Common myeloid progenitor, CD34-positive (primary cell): ENCODE measurements at regions not wholly inside any gene's neighbourhood (a gene's known extent, or its start where the extent isn't known, plus 50 kb on each side); places are given as distances from the start of the nearest gene placed in this dataset.

Source experiments
- CTCF ChIA-PET: fragments of 350-600 bp; sonication (Branson Sonifier 250); formaldehyde crosslinking; loops from one replicate; lab custom pipeline; 2021; ENCODE audit warnings: antibody characterized with exemption; lab: Charles Lee
- POLR2A ChIA-PET: fragments of 350-600 bp; sonication (Branson Sonifier 250); formaldehyde crosslinking; loops from one replicate; lab custom pipeline; 2021; ENCODE audit warnings: antibody characterized with exemption; lab: Charles Lee
- DNase-seq, 3 donors: peaks; one replicate each; pipeline versions ENCODE4 v3.0.0 to v3.0.0-alpha.2; 2013
- H3K27ac ChIP-seq, 2 experiments: 1 replicate in 1 of 2; 2 replicates in 1 of 2; pipeline ENCODE4 v1.7.0; 2013; ENCODE audit warnings: inconsistent platforms in 2 of 2, low read length in 2 of 2, mild to moderate bottlenecking in 2 of 2, low read depth in 1 of 2, moderate library complexity in 1 of 2; ENCODE audit not compliant: severe bottlenecking in 2 of 2, insufficient read depth in 1 of 2, poor library complexity in 1 of 2
- H3K27me3 ChIP-seq, 5 experiments: replicated peaks in 2 of 5; 1 replicate in 3 of 5; 2 replicates in 2 of 5; pipeline versions ENCODE4 v1.6.1 to v1.7.0; 2013; ENCODE audit warnings: low read length in 4 of 5, mild to moderate bottlenecking in 2 of 5, moderate library complexity in 2 of 5, inconsistent platforms in 1 of 5; ENCODE audit not compliant: insufficient read depth in 5 of 5, control insufficient read depth in 4 of 5
- H3K36me3 ChIP-seq, 4 experiments: 1 replicate in 2 of 4; 2 replicates in 2 of 4; pipeline versions ENCODE4 v1.6.1 to v1.7.0; 2013; ENCODE audit warnings: low read length in 3 of 4, control low read depth in 1 of 4, mild to moderate bottlenecking in 1 of 4; ENCODE audit not compliant: control insufficient read depth in 4 of 4, insufficient read depth in 4 of 4
- H3K4me1 ChIP-seq, 4 experiments: 1 replicate in 3 of 4; 2 replicates in 1 of 4; pipeline versions ENCODE4 v1.6.1 to v1.7.1; 2013; ENCODE audit warnings: low read length in 3 of 4, mild to moderate bottlenecking in 3 of 4, control low read depth in 1 of 4, inconsistent platforms in 1 of 4, moderate library complexity in 1 of 4; ENCODE audit not compliant: control insufficient read depth in 4 of 4, insufficient read depth in 4 of 4; ENCODE audit errors: control extremely low read depth in 1 of 4
- H3K4me3 ChIP-seq, 7 experiments: 1 replicate in 4 of 7; 2 replicates in 3 of 7; pipeline versions ENCODE4 v1.5.1 to v1.7.0; 2013; ENCODE audit warnings: mild to moderate bottlenecking in 7 of 7, low read length in 6 of 7, moderate library complexity in 6 of 7, inconsistent platforms in 2 of 7, low read depth in 2 of 7, control low read depth in 1 of 7; ENCODE audit not compliant: insufficient read depth in 4 of 7, control insufficient read depth in 1 of 7; ENCODE audit errors: extremely low read depth in 1 of 7
- H3K9me3 ChIP-seq, 5 experiments: 1 replicate in 4 of 5; 2 replicates in 1 of 5; pipeline versions ENCODE4 v1.6.1 to v1.7.1; 2013; ENCODE audit warnings: low read length in 4 of 5, mild to moderate bottlenecking in 2 of 5, inconsistent platforms in 1 of 5, low read depth in 1 of 5, moderate library complexity in 1 of 5; ENCODE audit not compliant: control insufficient read depth in 4 of 5, insufficient read depth in 2 of 5; ENCODE audit errors: control extremely low read depth in 1 of 5
- WGBS: methylation state at CpG from one replicate; pipeline ENCODE4 v1.1.5; 2013; ENCODE audit not compliant: insufficient coverage; 5-methylcytosine and 5-hydroxymethylcytosine counted together

DNA sequence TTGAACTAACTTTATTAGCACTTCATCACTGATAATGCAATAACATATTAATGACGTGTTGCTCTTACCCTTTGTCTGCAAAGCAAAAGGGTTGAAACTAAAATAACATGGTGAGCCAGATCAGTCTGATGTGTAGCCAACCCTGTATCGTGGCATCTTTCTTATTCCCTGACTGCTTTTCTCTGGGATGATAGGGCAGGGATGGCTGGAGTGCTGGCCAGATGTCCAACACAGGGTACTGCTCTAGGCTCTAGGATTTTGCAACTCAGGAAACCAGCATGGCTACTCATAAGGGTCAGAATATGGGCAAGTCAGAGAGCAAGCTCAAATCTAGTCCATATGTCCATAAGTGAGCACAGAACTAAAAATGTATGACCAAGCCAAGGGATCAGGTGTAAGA lies 129.1 kb downstream of the SLC17A6 start:
- no peaks in the 10 kb centered on the region for H3K36me3 ChIP-seq
- ChIA-PET POLR2A (no interaction called here), CTCF (no interaction called here)
- H3K9me3 ChIP-seq = no peaks in the 10 kb centered on the region
- no peak overlapping the region for H3K27ac ChIP-seq
- no peak overlapping the region for H3K4me3 ChIP-seq
- no peaks in the 10 kb centered on the region for H3K27me3 ChIP-seq
- no peaks in the 10 kb centered on the region for H3K4me1 ChIP-seq
- no peak for DNase-seq
- 77% methylated on average over 1 of the region's 2 CpGs for WGBS

DNA sequence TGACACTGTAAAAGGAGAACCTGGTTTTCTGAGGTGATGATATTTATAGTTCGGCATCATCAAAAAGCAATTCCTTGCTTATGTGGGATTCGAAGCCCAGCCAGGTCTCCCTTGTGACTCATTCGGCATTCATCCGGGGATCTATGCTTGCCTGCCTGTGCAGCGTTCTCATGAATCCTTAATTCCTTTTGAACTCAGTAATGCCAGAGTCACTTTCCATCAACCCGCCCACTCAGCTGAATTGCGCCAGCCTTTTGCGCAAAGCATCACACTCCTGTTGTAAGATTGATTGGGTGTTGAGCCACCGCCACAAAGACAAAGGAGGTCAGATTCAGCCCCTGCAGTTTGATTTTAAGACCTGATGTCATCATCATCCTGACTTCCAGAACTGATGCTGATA lies 128.6 kb downstream of the SLC17A6 start:
- Histone ChIP-seq H3K27ac (no peak overlapping the region), H3K27me3 (no peaks in the 10 kb centered on the region), H3K4me3 (no peak overlapping the region), H3K36me3 (no peaks in the 10 kb centered on the region), H3K9me3 (no peaks in the 10 kb centered on the region), H3K4me1 (no peaks in the 10 kb centered on the region)
- no peak for DNase-seq
- ChIA-PET POLR2A (no interaction called here), CTCF (no interaction called here)
- 100% methylated on average over 6 of the region's 9 CpGs for WGBS

DNA sequence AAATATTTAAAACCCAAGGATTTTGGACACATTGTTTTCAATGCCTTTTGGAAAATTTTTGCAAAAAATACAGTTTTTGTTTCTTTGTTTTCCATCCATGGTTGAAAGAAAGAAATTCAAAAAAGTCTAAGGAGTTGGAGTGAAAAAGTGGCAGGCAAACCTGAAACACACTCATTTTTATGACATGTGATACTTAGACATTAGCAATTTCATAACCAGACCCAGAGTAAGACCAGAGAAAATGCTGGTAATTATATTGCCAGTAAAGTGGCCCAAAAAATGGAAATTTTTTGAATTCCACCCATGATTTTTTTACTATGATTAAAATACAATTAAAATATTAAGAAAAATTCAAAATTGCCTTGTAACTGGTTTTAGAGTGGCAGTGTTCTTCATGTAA lies 128.2 kb downstream of the SLC17A6 start:
- Histone ChIP-seq H3K36me3 (no peaks in the 10 kb centered on the region), H3K9me3 (no peaks in the 10 kb centered on the region), H3K4me1 (no peaks in the 10 kb centered on the region), H3K27ac (no peak overlapping the region), H3K27me3 (no peaks in the 10 kb centered on the region), H3K4me3 (no peak overlapping the region)
- ChIA-PET POLR2A (no interaction called here), CTCF (no interaction called here)
- DNase-seq = no peak

DNA sequence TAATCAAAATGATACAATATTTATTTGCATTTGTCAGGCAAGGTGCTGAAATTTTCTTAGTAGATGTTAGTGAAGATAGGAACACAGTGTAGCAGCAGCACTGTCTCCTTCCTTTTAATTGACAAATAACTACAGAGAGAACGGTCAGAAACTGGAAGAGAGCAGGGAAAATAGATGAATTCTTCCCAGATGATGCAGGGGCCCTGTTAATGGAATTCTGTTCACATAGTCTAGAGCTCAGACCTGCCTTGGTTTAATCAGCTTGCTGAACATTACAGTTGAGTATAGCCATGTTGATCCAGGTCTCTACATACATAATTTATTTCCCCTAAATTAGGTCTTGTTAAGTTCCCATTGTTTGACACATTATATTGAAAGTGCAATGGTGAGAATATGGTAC lies 127.4 kb downstream of the SLC17A6 start:
- Histone ChIP-seq H3K36me3 (no peaks in the 10 kb centered on the region), H3K4me1 (no peaks in the 10 kb centered on the region), H3K27ac (no peak overlapping the region), H3K4me3 (no peak overlapping the region), H3K9me3 (no peaks in the 10 kb centered on the region), H3K27me3 (no peaks in the 10 kb centered on the region)
- POLR2A ChIA-PET = no interaction called here
- CTCF ChIA-PET = no interaction called here
- WGBS = 80% methylated on average over 1 of the region's 1 CpG
- DNase-seq = no peak

DNA sequence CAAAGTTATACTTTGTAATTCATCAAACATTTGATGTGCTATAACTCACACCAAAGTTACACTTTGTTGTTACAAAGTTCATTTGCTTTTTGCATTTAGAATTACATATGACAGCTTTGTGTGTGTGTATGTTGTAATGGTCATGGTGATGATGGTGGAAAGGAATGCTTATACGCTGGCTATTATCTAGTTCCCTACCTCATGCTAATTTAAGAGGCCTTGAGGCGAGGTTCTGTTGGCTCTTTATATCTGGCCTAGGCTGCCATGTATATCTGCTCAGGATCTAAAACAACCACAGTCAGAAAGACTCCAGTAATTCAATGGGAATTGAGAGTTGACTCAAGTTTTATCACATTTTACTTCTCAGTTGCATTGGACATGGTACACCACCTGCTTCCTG lies 123.4 kb downstream of the SLC17A6 start:
- Histone ChIP-seq H3K27me3 (no peaks in the 10 kb centered on the region), H3K36me3 (no peaks in the 10 kb centered on the region), H3K9me3 (no peaks in the 10 kb centered on the region), H3K4me3 (no peak overlapping the region), H3K27ac (no peak overlapping the region), H3K4me1 (no peaks in the 10 kb centered on the region)
- DNase-seq = no peak
- ChIA-PET POLR2A (no interaction called here), CTCF (no interaction called here)
- WGBS = 0% methylated on average over 1 of the region's 2 CpGs

DNA sequence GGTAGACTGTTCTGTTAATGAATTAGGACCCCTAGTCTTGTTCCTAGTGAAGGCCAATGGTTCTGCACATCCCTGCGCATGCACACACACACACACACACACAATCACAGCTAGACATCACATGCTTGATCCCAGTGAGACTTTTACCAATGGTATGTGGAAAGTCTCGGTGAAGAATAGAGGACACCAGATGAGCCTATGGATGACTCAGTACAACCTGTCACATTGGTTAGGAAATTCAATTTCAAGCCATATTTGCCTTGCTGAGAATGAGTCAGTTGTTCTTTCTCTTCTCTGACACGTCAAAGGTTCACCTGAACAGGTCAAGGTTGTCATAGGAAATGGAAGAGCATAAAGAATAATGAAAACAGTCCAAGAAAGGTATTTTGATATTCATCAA lies 122.0 kb downstream of the SLC17A6 start:
- Histone ChIP-seq H3K36me3 (no peaks in the 10 kb centered on the region), H3K4me3 (no peak overlapping the region), H3K27me3 (no peaks in the 10 kb centered on the region), H3K4me1 (no peaks in the 10 kb centered on the region), H3K9me3 (no peaks in the 10 kb centered on the region), H3K27ac (no peak overlapping the region)
- no CpG with 5 or more reads among the region's 3 CpGs for WGBS
- ChIA-PET POLR2A (no interaction called here), CTCF (interaction anchor here (1.6 kb wide), 1 partner anchor 12 kb away, joined by 6 read pairs; no protein-coding TSS in a partner anchor)
- DNase-seq = no peak

DNA sequence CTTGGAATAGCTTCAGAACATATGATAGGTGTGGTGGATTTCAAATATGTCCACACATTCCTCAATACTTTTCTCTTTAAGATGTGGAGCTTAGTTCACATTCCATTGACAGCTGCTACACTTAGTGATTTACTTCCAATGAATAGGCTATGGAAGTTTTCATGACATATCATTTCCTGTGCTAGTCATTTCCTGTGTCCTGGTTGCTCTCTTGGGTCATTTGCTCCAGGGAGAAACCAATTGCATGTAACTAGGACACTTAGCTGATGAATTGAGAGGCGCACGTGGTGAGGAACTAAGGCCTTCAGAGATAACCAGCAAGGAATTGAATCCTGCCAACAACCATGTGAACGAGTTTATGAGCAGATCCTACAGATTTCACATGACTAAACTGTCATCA lies 120.9 kb downstream of the SLC17A6 start:
- no peak for DNase-seq
- Histone ChIP-seq H3K36me3 (no peaks in the 10 kb centered on the region), H3K4me1 (no peaks in the 10 kb centered on the region), H3K4me3 (no peak overlapping the region), H3K9me3 (no peaks in the 10 kb centered on the region), H3K27me3 (no peaks in the 10 kb centered on the region), H3K27ac (no peak overlapping the region)
- WGBS = 74% methylated on average over 3 of the region's 3 CpGs
- ChIA-PET CTCF (interaction anchor here (1.6 kb wide), 1 partner anchor 13 kb away, joined by 6 read pairs; no protein-coding TSS in a partner anchor), POLR2A (no interaction called here)
